ENCODE measurements at regions not wholly inside any gene's neighbourhood (a gene's known extent, or its start where the extent isn't known, plus 50 kb on each side); places are given as distances from the start of the nearest gene placed in this dataset.

DNA sequence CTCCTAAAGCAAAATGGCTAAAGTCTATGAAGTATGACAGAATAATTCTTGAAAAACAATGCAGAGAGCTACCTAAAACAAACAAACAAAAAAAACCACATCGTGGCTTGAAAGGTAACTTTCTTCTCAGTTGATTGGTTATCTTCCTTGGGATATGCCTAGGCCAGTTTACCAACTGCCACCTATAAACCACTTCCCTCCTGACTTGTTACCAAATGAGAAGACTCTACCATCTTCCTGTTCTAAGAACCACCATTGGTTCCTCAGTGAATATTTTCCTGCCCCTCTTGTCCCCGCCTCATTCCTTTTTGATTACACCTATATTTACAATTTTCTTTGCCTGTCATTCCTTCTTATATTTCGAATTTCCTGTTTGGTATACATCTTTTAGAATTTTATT lies 336.6 kb downstream of the SIPA1L2 start (continued):
- no peak for TF ChIP-seq EP300 (IDR thresholded peaks at IDR 0.05; ENCODE audit: borderline replicate concordance in 1 of 2, low read depth in 2 of 2, low read length in 2 of 2)

Data from H1 (cell line).